ENCODE measurements at regions not wholly inside any gene's neighbourhood (a gene's known extent, or its start where the extent isn't known, plus 50 kb on each side); places are given as distances from the start of the nearest gene placed in this dataset.

GRCh38 chr9:87123830-87124229 lies 176.5 kb upstream of the GAS1 start:
- no peaks in the 10 kb centered on the region for H3K9me3 ChIP-seq (ENCODE audit: control insufficient read depth in 1 of 2, insufficient read depth in 1 of 2, low read depth in 1 of 2, low read length in 2 of 2)
- BruUV-seq (replicated peaks), result no TSS peak
- no peak overlapping the region for H3K4me3 ChIP-seq (replicated peaks in 1 of 2; ENCODE audit: low read depth in 1 of 2, low read length in 2 of 2)
- H3K9ac ChIP-seq (ENCODE audit: low read length), result no peak overlapping the region
- ChIA-PET RAD21 (ENCODE audit: low non-redundant PET in 1 of 2, low total read pairs in 2 of 2, uncharacterized antibody in 2 of 2, unreplicated experiment in 2 of 2) (no interaction called here), CTCF (no interaction called here), POLR2A (no interaction called here)
- no peaks in the 10 kb centered on the region for H3K79me2 ChIP-seq (ENCODE audit: insufficient read depth, low read length)
- H3K4me2 ChIP-seq (ENCODE audit: low read length), result no peak overlapping the region
- no peaks in the 10 kb centered on the region for H4K20me1 ChIP-seq (ENCODE audit: insufficient read depth)
- DNase-seq (ENCODE audit: low read depth, low spot score), result no peak
- H3K9me2 ChIP-seq (ENCODE audit: insufficient read depth), result no peaks in the 10 kb centered on the region
- no peak overlapping the region for H2AFZ ChIP-seq (ENCODE audit: low read depth, low read length, poor library complexity, severe bottlenecking)
- no peaks in the 10 kb centered on the region for H3K4me1 ChIP-seq (ENCODE audit: control insufficient read depth in 1 of 2, insufficient read depth in 2 of 2, low read length in 2 of 2)
- no peak for ATAC-seq
- H3K27me3 ChIP-seq (ENCODE audit: insufficient read depth, low read length), result peaks cover 31% of the 10 kb centered on the region
- no peak for TF ChIP-seq SP1 (IDR thresholded peaks at IDR 0.05; ENCODE audit: low read depth)
- no peak for TF ChIP-seq ELF1 (IDR thresholded peaks at IDR 0.05; ENCODE audit: borderline replicate concordance, low read depth)
- TF ChIP-seq CBX3 (IDR thresholded peaks at IDR 0.05; ENCODE audit: low read depth), result no peak
- no peak for TF ChIP-seq RAD21 (IDR thresholded peaks at IDR 0.05; ENCODE audit: low read depth)
- TF ChIP-seq POLR2AphosphoS5 (IDR thresholded peaks at IDR 0.05; ENCODE audit: low read depth, low read length), result no peak
- H3K36me3 ChIP-seq (ENCODE audit: control insufficient read depth in 1 of 2, insufficient read depth in 2 of 2, low read length in 2 of 2), result no peaks in the 10 kb centered on the region
- H3K27ac ChIP-seq (ENCODE audit: low read depth, low read length), result no peak overlapping the region
- intact Hi-C loops (cut with micrococcal nuclease), result no loop called here

GRCh38 chr9:87125819-87126218 lies 178.5 kb upstream of the GAS1 start:
- Histone ChIP-seq H3K9ac (ENCODE audit: low read length) (no peak overlapping the region), H3K4me2 (ENCODE audit: low read length) (no peak overlapping the region), H3K27ac (ENCODE audit: low read depth, low read length) (no peak overlapping the region), H3K9me2 (ENCODE audit: insufficient read depth) (no peaks in the 10 kb centered on the region), H3K79me2 (ENCODE audit: insufficient read depth, low read length) (no peaks in the 10 kb centered on the region), H3K27me3 (ENCODE audit: insufficient read depth, low read length) (peaks cover 37% of the 10 kb centered on the region), H3K9me3 (ENCODE audit: control insufficient read depth in 1 of 2, insufficient read depth in 1 of 2, low read depth in 1 of 2, low read length in 2 of 2) (no peaks in the 10 kb centered on the region), H3K4me3 (replicated peaks in 1 of 2; ENCODE audit: low read depth in 1 of 2, low read length in 2 of 2) (no peak overlapping the region), H4K20me1 (ENCODE audit: insufficient read depth) (no peaks in the 10 kb centered on the region), H3K4me1 (ENCODE audit: control insufficient read depth in 1 of 2, insufficient read depth in 2 of 2, low read length in 2 of 2) (no peaks in the 10 kb centered on the region), H3K36me3 (ENCODE audit: control insufficient read depth in 1 of 2, insufficient read depth in 2 of 2, low read length in 2 of 2) (no peaks in the 10 kb centered on the region), H2AFZ (ENCODE audit: low read depth, low read length, poor library complexity, severe bottlenecking) (no peak overlapping the region)
- intact Hi-C loops (cut with micrococcal nuclease), result no loop called here
- POLR2A ChIA-PET, result no interaction called here
- CTCF ChIA-PET, result no interaction called here
- ATAC-seq, result no peak
- DNase-seq (ENCODE audit: low read depth, low spot score), result no peak
- no TSS peak for BruUV-seq (replicated peaks)
- RAD21 ChIA-PET (ENCODE audit: low non-redundant PET in 1 of 2, low total read pairs in 2 of 2, uncharacterized antibody in 2 of 2, unreplicated experiment in 2 of 2), result no interaction called here
- TF ChIP-seq TCF7L2 (IDR thresholded peaks at IDR 0.05; ENCODE audit: borderline replicate concordance, extremely low read depth, insufficient read depth, insufficient read length) (no peak), ATF3 (IDR thresholded peaks at IDR 0.05) (no peak), JUND (IDR thresholded peaks at IDR 0.05) (no peak), MAX (IDR thresholded peaks at IDR 0.05) (no peak), CBX3 (IDR thresholded peaks at IDR 0.05; ENCODE audit: low read depth) (no peak), EGR1 (IDR thresholded peaks at IDR 0.05; ENCODE audit: low read depth) (no peak), REST (IDR thresholded peaks at IDR 0.05; ENCODE audit: low read depth) (no peak), FOSL1 (IDR thresholded peaks at IDR 0.05; ENCODE audit: low read depth) (no peak), RAD21 (IDR thresholded peaks at IDR 0.05; ENCODE audit: low read depth) (no peak), SIN3A (IDR thresholded peaks at IDR 0.05; ENCODE audit: low read depth) (no peak), POLR2A (IDR thresholded peaks at IDR 0.05; ENCODE audit: borderline replicate concordance, extremely low read depth, insufficient read depth, insufficient read length) (no peak), CEBPB (IDR thresholded peaks at IDR 0.05; ENCODE audit: low read depth) (no peak), ZFX (IDR thresholded peaks at IDR 0.05) (no peak), ZBTB33 (IDR thresholded peaks at IDR 0.05; ENCODE audit: extremely low read depth, insufficient replicate concordance, low read length) (no peak)

Data from HCT116 (cell line).